CD14-positive monocyte (primary cell): ENCODE measurements at regions not wholly inside any gene's neighbourhood (a gene's known extent, or its start where the extent isn't known, plus 50 kb on each side); places are given as distances from the start of the nearest gene placed in this dataset.

ENCODE experiments used
- DNase-seq, 3 donors: peaks; one replicate each; pipeline ENCODE4 v3.0.0-alpha.2; 2011 to 2022
- H2AFZ ChIP-seq: 2 replicates; pipeline ENCODE4 v1.6.0; 2012; ENCODE audit warnings: mild to moderate bottlenecking, low read depth, low read length, inconsistent platforms; ENCODE audit not compliant: insufficient read depth, poor library complexity, severe bottlenecking
- H3K27ac ChIP-seq, 2 donors: 1 replicate in 1 of 2; 2 replicates in 1 of 2; pipeline ENCODE4 v1.5.1; 2012 to 2013; ENCODE audit warnings: low read length in 2 of 2, control low read depth in 1 of 2, inconsistent platforms in 1 of 2, low read depth in 1 of 2, mild to moderate bottlenecking in 1 of 2
- H3K27me3 ChIP-seq, 2 donors: one replicate each; pipeline versions ENCODE4 v1.6.0 to v1.6.1; 2011 to 2013; ENCODE audit warnings: low read length in 2 of 2; ENCODE audit not compliant: control insufficient read depth in 2 of 2, insufficient read depth in 2 of 2
- H3K36me3 ChIP-seq, 2 donors: replicated peaks in 1 of 2; 1 replicate in 1 of 2; 2 replicates in 1 of 2; pipeline versions ENCODE4 v1.5.1 to v1.6.1; 2012 to 2013; ENCODE audit warnings: low read length in 2 of 2, control low read depth in 1 of 2, inconsistent platforms in 1 of 2, mild to moderate bottlenecking in 1 of 2; ENCODE audit not compliant: insufficient read depth in 2 of 2, control insufficient read depth in 1 of 2
- H3K4me1 ChIP-seq, 2 donors: 1 replicate in 1 of 2; 2 replicates in 1 of 2; pipeline versions ENCODE4 v1.5.1 to v1.6.1; 2012 to 2013; ENCODE audit warnings: low read length in 2 of 2, control low read depth in 1 of 2, inconsistent platforms in 1 of 2, mild to moderate bottlenecking in 1 of 2, moderate library complexity in 1 of 2; ENCODE audit not compliant: insufficient read depth in 2 of 2, control insufficient read depth in 1 of 2
- H3K4me2 ChIP-seq: replicated peaks from 2 replicates; pipeline ENCODE3; 2012; ENCODE audit warnings: low read length, moderate library complexity, mild to moderate bottlenecking; ENCODE audit not compliant: poor library complexity, severe bottlenecking; ENCODE audit errors: extremely low read depth
- H3K4me3 ChIP-seq, 3 experiments: fragments of 200-600 bp in 1 of 3; sonication (generic) in 1 of 3; replicated peaks in 1 of 3; 1 replicate in 2 of 3; 2 replicates in 1 of 3; pipeline ENCODE4 v1.5.1; 2011 to 2013; ENCODE audit warnings: low read length in 3 of 3, mild to moderate bottlenecking in 3 of 3, control low read depth in 2 of 3, low read depth in 2 of 3, inconsistent platforms in 1 of 3, moderate library complexity in 1 of 3
- H3K79me2 ChIP-seq: 2 replicates; pipeline ENCODE4 v1.6.0; 2012; ENCODE audit warnings: mild to moderate bottlenecking, control low read depth, inconsistent platforms, low read length, moderate library complexity; ENCODE audit not compliant: insufficient read depth
- H3K9ac ChIP-seq: 2 replicates; pipeline ENCODE4 v1.6.0; 2017; ENCODE audit warnings: low read length, mild to moderate bottlenecking; ENCODE audit not compliant: insufficient read depth, poor library complexity, severe bottlenecking
- H3K9me3 ChIP-seq, 2 donors: replicated peaks in 1 of 2; 1 replicate in 1 of 2; 2 replicates in 1 of 2; pipeline versions ENCODE4 v1.5.1 to v1.6.1; 2012 to 2013; ENCODE audit warnings: low read length in 2 of 2, control low read depth in 1 of 2; ENCODE audit not compliant: control insufficient read depth in 1 of 2, insufficient read depth in 1 of 2
- H4K20me1 ChIP-seq: 2 replicates; pipeline ENCODE4 v1.6.0; 2012; ENCODE audit warnings: mild to moderate bottlenecking, low read length, control low read depth, moderate library complexity; ENCODE audit not compliant: insufficient read depth
- H3K27ac Mint-ChIP-seq, 7 donors: one replicate each; pipeline ENCODE4 v1.8.0; 2020; ENCODE audit warnings: mild to moderate bottlenecking in 7 of 7, mixed read lengths in 7 of 7, moderate library complexity in 6 of 7, inconsistent platforms in 2 of 7
- H3K27me3 Mint-ChIP-seq, 3 donors: one replicate each; pipeline ENCODE4 v1.8.0; 2021 to 2022; ENCODE audit warnings: low read depth in 3 of 3, mild to moderate bottlenecking in 3 of 3, mixed read lengths in 3 of 3, moderate library complexity in 3 of 3, inconsistent platforms in 1 of 3
- H3K36me3 Mint-ChIP-seq, 2 donors: one replicate each; pipeline ENCODE4 v1.8.0; 2020; ENCODE audit warnings: mixed read lengths in 2 of 2, inconsistent platforms in 1 of 2, mild to moderate bottlenecking in 1 of 2
- H3K4me1 Mint-ChIP-seq: one replicate; pipeline ENCODE4 v1.8.0; 2020; ENCODE audit warnings: mild to moderate bottlenecking, mixed read lengths
- H3K4me3 Mint-ChIP-seq, 2 donors: one replicate each; pipeline ENCODE4 v1.8.0; 2020; ENCODE audit warnings: mild to moderate bottlenecking in 2 of 2, mixed read lengths in 2 of 2, moderate library complexity in 1 of 2
- H3K9me3 Mint-ChIP-seq, 7 donors: one replicate each; pipeline ENCODE4 v1.8.0; 2020 to 2022; ENCODE audit warnings: mixed read lengths in 7 of 7, mild to moderate bottlenecking in 6 of 7, moderate library complexity in 6 of 7, inconsistent platforms in 2 of 7
- CTCF ChIP-seq: fragments of 200-600 bp; IDR thresholded peaks from one replicate; pipeline ENCODE4 v1.8.0; 2022; ENCODE audit warnings: antibody characterized with exemption, mild to moderate bottlenecking
- WGBS: methylation state at CpG from one replicate; pipeline ENCODE4 v1.1.5; 2013; ENCODE audit warnings: missing lambda C conversion rate; ENCODE audit not compliant: insufficient coverage; 5-methylcytosine and 5-hydroxymethylcytosine counted together
- intact Hi-C, 2 donors: fragments of 100-400 bp; cut with micrococcal nuclease; formaldehyde crosslinking; loops; one replicate each; pipeline versions ENCODE4 v1.15.0 to v1.15.1; 2023

GRCh38 chr10:78629773-78630172, 439.0 kb upstream of the ZMIZ1 start:
- no peak overlapping the region for H2AFZ ChIP-seq
- H3K79me2 ChIP-seq: no peaks in the 10 kb centered on the region
- TF ChIP-seq CTCF: no peak
- H3K4me3 ChIP-seq: no peak overlapping the region
- Mint-ChIP-seq H3K36me3 (no peaks in the 10 kb centered on the region), H3K27me3 (no peaks in the 10 kb centered on the region), H3K4me1 (peaks cover 13% of the 10 kb centered on the region), H3K4me3 (no peak overlapping the region), H3K27ac (no peak overlapping the region), H3K9me3 (no peaks in the 10 kb centered on the region)
- DNase-seq: no peak
- H3K4me1 ChIP-seq: peaks cover 15% of the 10 kb centered on the region in 2 donors
- no peaks in the 10 kb centered on the region for H3K36me3 ChIP-seq
- WGBS: 77% methylated on average over 7 of the region's 11 CpGs
- no peak overlapping the region for H3K4me2 ChIP-seq
- H3K9ac ChIP-seq: no peak overlapping the region
- no peaks in the 10 kb centered on the region for H3K9me3 ChIP-seq
- intact Hi-C loops: no loop called here
- no peaks in the 10 kb centered on the region for H3K27me3 ChIP-seq
- H3K27ac ChIP-seq: no peak overlapping the region
- no peaks in the 10 kb centered on the region for H4K20me1 ChIP-seq

- Histone ChIP-seq H2AFZ (no peak overlapping the region), H3K27ac (no peak overlapping the region), H3K36me3 (no peaks in the 10 kb centered on the region), H3K9me3 (no peaks in the 10 kb centered on the region), H3K79me2 (no peaks in the 10 kb centered on the region), H4K20me1 (no peaks in the 10 kb centered on the region), H3K4me1 (peaks cover 15% of the 10 kb centered on the region in 2 donors), H3K4me2 (no peak overlapping the region), H3K27me3 (no peaks in the 10 kb centered on the region), H3K9ac (no peak overlapping the region), H3K4me3 (no peak overlapping the region)
- no peak overlapping the region for H3K27ac Mint-ChIP-seq
- H3K27me3 Mint-ChIP-seq: no peaks in the 10 kb centered on the region
- no peaks in the 10 kb centered on the region for H3K9me3 Mint-ChIP-seq
- no peak for DNase-seq
- no peak overlapping the region for H3K4me3 Mint-ChIP-seq
- no peaks in the 10 kb centered on the region for H3K36me3 Mint-ChIP-seq
- H3K4me1 Mint-ChIP-seq: peaks cover 13% of the 10 kb centered on the region
- intact Hi-C loops: no loop called here
- WGBS: 80% methylated on average over 4 of the region's 12 CpGs
- TF ChIP-seq CTCF: no peak
Observed at GRCh38 chr10:78630944-78631838, 437.6 kb upstream of the ZMIZ1 start.
